Stimulated activated CD8-positive, alpha-beta memory T cell treated with anti-CD3 and anti-CD28 coated beads, Interleukin-7, amount 100 ng/mL, for 4 hours (primary cell): ENCODE measurements at regions not wholly inside any gene's neighbourhood (a gene's known extent, or its start where the extent isn't known, plus 50 kb on each side); places are given as distances from the start of the nearest gene placed in this dataset.

ENCODE experiments used
- DNase-seq, 2 donors: peaks; one replicate each; pipeline ENCODE4 v3.0.0-alpha.2; 2020; ENCODE audit warnings: low read depth in 2 of 2

GRCh38 chr16:51431517-51432241 is 280.6 kb upstream of the SALL1 start:
- DNase-seq = no peak

- DNase-seq = no peak
Observed at GRCh38 chr16:51430716-51431369, 279.8 kb upstream of the SALL1 start.

- DNase-seq = no peak
Observed at GRCh38 chr16:51429041-51429440, 278.0 kb upstream of the SALL1 start.

GRCh38 chr16:51427085-51427484 is 276.0 kb upstream of the SALL1 start:
- DNase-seq = no peak

DNA sequence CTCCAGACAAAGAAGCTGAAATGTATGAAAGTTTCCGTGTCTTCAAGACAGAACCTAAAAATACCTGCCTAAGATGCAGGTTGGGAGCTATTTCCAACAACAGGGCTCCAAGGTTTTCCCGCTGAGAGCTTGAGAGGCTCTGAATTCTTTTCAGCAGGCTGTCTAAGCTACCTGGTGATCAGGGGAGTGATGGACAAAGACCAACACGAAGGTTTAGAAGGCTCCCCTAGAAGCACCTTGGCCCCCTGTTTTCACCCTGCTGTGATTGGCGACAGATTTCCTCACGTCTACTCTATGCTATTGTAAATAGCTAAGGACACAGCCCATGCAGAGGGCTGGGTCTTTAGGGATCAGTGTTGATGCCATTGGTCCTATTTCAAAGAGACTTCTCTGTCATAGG is 275.2 kb upstream of the SALL1 start:
- no peak for DNase-seq

- DNase-seq = no peak
Observed at GRCh38 chr16:51420247-51420646, 269.2 kb upstream of the SALL1 start.

GRCh38 chr16:51419768-51420167 is 268.7 kb upstream of the SALL1 start:
- no peak for DNase-seq

DNA sequence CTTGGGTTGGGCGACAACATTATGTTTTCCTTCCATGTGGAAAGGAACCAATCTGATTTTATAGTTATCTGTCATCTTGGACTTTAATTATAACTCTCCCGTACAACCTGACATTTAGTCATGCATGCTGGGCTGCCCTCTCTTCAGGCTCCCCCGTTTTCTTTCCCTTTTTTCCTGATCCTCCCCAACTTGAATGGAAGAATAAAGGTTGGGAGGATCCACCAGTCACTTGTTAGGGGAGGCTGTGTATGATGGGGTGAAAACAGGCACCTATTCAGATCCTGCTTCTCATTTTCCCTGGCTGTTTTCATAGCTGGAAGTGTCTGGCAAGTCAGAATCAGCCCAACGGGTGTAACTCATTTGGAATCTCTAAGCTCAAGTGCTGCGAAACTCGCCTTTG is 267.2 kb upstream of the SALL1 start:
- DNase-seq = no peak

DNA sequence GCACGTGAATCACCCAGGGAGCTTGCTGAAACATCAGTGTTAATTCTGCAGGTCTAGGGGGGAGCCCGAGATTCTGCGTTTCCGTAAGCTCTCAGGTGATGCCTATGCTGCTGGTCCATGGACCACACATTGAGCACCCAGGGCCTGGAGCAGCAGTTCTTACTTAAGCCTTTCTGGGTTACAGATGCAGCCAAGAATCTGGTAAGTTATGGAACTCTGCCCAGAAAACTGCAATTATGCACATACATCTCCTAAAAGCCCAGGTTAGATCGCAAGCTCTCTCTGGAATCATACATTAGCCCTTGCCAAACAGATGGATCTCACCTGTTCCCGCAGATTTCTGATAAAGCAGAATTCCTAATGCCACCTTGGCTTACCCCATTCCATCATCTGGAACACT is 265.9 kb upstream of the SALL1 start:
- no peak for DNase-seq

GRCh38 chr16:51410125-51410524 is 259.1 kb upstream of the SALL1 start:
- DNase-seq = no peak

DNA sequence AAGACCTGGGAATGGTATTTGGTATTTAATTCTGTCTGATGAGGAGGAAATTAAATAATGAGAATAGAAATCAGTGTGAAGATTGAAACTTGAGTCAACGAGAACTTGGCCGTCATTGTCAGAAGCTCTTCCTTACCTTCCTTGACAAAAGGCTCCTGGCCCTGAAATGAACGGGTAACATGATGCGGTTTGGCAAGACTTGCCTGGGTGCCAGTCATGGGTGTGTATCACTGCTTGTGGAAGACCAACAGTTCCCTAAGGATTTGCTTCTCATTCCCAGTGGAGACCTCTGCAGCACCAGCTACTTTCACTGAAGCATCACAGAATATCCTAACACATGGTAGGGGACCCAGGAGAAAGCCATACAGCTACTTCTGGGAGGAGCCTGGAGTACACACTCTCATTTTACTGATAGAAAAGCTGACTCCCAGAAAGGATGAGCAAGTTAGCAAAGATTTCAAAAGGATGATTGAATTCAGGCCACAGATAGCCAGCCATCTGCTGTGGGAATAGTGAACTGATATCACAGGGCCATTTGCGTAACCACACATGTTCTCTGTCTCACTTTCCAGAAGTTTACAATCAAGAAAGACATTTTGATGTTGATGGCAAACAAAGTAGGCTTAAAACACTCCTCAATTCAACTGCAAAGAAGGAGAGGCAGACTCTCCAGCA is 258.1 kb upstream of the SALL1 start:
- DNase-seq = no peak

DNA sequence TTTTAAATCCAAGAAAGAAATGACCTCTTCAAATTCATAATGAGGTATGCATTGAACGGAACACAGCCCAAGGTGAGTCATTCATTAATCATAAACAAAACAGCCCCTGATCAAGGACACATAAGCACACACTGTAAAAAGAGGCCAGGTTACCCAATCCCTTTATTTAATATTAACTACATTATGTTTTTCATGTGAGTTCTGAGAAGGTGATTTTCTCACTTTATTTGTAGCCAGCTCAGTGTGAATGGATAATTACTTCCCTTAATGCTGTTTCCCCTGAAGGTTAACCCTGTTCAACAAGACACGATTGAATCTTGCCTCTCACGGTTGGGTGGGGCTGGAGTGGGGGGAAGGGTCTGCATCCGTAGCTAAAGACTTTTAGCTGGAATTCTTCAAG is 257.3 kb upstream of the SALL1 start:
- no peak for DNase-seq

DNA sequence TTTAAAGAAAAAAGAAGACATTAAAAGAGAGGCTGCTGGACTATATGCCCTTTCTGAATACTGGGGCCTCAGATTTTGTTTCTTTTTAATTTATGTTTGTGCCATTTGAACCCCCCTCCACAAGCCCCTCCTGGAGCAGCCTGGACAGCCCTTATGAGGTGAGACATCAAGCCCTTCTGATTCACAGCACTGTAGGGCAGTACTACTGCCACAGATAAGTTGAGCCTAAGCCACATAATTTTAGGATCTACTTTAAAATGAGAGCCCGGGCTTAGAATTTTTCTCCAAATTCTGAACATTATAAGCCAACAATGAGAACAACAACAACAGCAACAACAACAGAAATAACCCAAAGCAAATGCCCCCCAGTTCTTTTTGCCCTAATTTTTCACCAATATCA is 256.9 kb upstream of the SALL1 start:
- no peak for DNase-seq

GRCh38 chr16:51407199-51407598 is 256.1 kb upstream of the SALL1 start:
- no peak for DNase-seq

DNA sequence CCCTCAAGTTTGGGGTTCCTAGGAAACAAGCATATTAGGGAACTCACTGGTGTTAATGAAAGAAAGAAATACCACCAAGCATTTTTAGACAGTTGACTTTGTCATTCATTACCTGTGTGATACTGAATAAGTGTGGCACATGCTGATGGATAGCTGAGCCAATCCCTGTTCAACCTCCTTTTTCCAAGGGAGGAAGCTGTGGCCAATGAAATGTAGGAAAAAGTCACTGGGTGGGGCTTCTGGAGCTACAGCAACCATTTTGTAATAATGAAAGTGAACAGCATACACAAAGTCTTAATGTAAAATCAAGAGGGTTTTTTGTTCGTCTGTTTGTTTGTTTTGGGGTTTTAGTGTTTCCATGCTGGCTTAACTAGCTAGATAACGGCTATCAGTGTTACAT is 254.3 kb upstream of the SALL1 start:
- no peak for DNase-seq

DNA sequence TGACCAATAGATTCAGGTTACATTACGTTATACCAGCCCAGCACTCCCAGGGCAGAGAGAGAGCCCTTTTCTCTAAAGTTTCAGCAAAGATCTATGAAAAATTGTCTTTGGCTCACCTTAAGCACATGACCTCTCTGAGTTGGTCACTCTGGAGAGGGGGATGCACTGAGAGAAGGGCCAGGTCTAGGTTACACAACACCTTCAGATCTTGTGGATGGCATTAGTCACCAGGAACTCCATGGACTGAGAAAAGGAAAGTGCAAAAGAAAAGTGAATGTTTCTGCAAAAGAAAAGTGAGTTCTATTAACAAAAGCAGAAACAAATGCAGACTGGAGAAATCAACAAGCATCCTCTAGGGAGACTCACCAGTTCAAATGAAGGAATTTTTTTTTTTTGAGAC is 253.3 kb upstream of the SALL1 start:
- DNase-seq = no peak

DNA sequence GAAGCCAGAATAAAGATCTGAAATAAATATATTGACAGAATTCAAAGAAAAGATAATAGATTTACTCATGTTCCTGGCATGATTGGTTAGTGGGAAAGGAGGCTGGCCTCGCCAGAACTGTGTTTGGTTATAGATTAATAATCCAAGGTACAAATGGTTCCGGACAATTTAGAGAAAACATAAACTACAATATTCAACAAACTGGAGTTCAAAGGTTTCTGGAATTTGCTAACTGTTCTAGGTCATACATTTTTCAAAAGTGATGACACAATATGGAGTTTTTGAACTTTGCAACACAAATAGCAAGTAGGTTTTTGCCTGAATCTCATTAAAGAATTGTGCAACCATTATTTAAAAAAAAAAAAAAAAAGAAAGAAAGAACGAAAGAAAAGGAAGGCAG is 251.7 kb upstream of the SALL1 start:
- no peak for DNase-seq

DNA sequence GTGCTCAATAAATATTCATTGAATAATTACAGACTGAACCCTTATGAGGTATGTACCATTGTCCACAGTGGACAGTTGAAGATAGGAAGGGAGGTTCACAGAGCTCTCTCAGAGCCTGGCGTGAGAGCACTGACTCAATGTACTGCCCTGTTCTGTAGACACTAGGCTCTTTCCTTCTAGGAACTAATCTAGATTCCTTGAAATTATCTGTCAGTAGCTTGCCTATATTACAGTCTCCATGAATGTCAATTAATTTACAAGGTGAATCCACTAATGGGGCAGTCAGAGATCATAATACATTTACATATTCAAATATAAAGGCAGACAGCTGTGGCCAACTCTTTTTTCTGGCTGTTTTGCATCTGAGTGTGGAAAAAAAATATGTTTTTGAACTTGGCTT is 251.2 kb upstream of the SALL1 start:
- DNase-seq = no peak

GRCh38 chr16:51401673-51402072 is 250.6 kb upstream of the SALL1 start:
- DNase-seq = no peak

DNA sequence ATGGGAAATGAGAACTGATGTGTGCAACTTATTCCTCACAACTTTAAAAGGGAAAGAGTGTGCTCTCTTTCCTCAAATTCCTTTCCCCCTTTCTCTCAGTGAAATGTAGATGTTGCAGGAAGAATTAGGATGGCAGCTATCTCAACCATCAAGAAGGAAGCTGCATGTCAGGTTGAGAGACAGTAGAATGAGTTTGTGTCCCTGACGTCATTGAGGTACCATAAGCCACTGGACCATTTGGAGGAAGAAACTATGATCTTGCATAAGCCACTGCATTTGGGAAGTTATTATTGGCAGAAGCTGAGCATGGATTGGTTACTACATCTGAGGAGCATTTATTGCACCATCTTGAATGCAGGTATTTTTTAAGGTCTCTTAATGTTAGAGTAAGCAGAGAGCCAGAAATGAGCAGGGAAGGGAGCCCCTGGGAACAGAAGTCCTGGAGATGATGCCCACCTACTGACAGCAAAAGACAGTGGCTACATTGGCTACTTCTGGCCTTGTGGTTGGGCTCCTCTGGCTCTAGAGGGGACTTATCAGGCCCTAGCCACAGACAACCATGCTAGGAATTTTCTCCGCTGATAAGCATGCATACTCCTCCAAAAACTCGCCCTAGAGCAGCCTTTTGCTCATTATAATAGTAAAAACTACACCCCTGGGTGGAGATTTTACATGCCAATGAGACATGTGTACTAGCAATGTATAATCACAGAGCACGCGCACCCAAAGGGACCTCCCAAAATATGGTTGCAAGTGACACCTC is 249.0 kb upstream of the SALL1 start:
- DNase-seq = no peak

DNA sequence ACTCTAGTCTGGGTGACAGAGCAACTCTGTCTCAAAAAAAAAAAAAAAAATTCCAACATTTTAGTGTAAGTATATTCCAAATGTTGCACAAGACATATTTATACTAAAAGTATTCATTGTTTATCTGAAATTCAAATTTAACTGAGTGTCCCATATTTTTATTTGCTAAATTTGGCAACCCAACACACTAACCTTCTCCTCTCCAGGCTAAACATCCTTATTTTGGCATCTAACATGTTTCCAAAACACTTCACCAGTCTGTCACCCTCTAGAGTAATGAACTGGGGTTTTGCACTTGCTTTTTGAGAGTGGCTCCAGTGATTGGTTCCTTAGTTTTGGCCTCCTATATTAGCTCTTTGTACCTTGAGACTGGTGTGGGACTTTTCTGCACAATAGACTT is 243.4 kb upstream of the SALL1 start:
- DNase-seq = no peak

- DNase-seq = no peak
Observed at GRCh38 chr16:51393381-51394005, 242.4 kb upstream of the SALL1 start.
